Right atrium auricular region (tissue), 2 donors: ENCODE measurements at regions not wholly inside any gene's neighbourhood (a gene's known extent, or its start where the extent isn't known, plus 50 kb on each side); places are given as distances from the start of the nearest gene placed in this dataset.
A peak's percentile ranks its signal among the peaks of the same experiment; 100 is the strongest.

Experiments used
- DNase-seq: peaks from one replicate; pipeline ENCODE4 v3.0.0-alpha.2; 2019; ENCODE audit warnings: low spot score
- H3K27ac ChIP-seq, 2 donors: fragments of 200-600 bp; sonication (generic); 1 replicate in 1 of 2; 2 replicates in 1 of 2; pipeline ENCODE4 v1.5.1; 2016 to 2019
- H3K27me3 ChIP-seq, 2 donors: fragments of 200-600 bp; sonication (generic); one replicate each; pipeline versions ENCODE4 v1.5.1 to v1.6.0; 2017 to 2019
- H3K36me3 ChIP-seq: fragments of 200-600 bp; sonication (generic); one replicate; pipeline ENCODE4 v1.5.1; 2016
- H3K4me1 ChIP-seq, 2 donors: fragments of 200-600 bp; sonication (generic); one replicate each; pipeline versions ENCODE4 v1.5.1 to v1.6.0; 2017 to 2019
- H3K4me3 ChIP-seq, 2 donors: fragments of 200-600 bp; sonication (generic); 1 replicate in 1 of 2; 2 replicates in 1 of 2; pipeline ENCODE4 v1.5.1; 2017 to 2019; ENCODE audit warnings: mild to moderate bottlenecking in 1 of 2, moderate library complexity in 1 of 2
- H3K9me3 ChIP-seq, 2 donors: fragments of 200-600 bp; sonication (generic); one replicate each; pipeline ENCODE4 v1.5.1; 2019
- TF ChIP-seq, protein P1 (sequence below), 2 donors: fragments of 200-600 bp; sonication (generic); IDR thresholded peaks; one replicate each; pipeline ENCODE4 v1.5.1; 2019; ENCODE audit warnings: antibody characterized with exemption in 2 of 2

DNA sequence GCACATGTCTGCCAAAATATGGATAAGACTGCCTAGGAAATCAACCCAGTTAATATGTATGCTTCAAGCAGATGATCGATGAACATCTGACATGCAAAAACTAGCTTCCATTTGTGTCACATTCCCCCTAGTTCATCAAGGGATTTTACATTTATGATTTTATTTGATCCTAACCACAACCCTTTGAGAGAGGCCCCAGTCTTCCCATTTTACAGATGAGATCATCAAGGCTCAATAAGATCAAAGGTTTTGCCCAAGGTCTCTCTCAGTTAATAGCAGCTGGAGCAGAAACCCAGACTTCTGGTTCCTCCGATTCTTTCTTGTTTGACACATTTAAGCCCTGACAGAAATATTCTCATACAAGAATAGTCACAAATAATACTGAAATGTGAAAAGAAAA, 107.7 kb upstream of the PPP2R5A start:
- H3K4me3 ChIP-seq: no peak overlapping the region
- H3K4me1 ChIP-seq: peaks cover 0 to 5% of the 10 kb centered on the region in 2 donors
- TF ChIP-seq, protein P1, sequence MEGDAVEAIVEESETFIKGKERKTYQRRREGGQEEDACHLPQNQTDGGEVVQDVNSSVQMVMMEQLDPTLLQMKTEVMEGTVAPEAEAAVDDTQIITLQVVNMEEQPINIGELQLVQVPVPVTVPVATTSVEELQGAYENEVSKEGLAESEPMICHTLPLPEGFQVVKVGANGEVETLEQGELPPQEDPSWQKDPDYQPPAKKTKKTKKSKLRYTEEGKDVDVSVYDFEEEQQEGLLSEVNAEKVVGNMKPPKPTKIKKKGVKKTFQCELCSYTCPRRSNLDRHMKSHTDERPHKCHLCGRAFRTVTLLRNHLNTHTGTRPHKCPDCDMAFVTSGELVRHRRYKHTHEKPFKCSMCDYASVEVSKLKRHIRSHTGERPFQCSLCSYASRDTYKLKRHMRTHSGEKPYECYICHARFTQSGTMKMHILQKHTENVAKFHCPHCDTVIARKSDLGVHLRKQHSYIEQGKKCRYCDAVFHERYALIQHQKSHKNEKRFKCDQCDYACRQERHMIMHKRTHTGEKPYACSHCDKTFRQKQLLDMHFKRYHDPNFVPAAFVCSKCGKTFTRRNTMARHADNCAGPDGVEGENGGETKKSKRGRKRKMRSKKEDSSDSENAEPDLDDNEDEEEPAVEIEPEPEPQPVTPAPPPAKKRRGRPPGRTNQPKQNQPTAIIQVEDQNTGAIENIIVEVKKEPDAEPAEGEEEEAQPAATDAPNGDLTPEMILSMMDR (IDR thresholded peaks at IDR 0.05): no peak
- DNase-seq: no peak
- no peaks in the 10 kb centered on the region for H3K27me3 ChIP-seq
- no peak overlapping the region for H3K27ac ChIP-seq
- no peaks in the 10 kb centered on the region for H3K36me3 ChIP-seq
- no peaks in the 10 kb centered on the region for H3K9me3 ChIP-seq

DNA sequence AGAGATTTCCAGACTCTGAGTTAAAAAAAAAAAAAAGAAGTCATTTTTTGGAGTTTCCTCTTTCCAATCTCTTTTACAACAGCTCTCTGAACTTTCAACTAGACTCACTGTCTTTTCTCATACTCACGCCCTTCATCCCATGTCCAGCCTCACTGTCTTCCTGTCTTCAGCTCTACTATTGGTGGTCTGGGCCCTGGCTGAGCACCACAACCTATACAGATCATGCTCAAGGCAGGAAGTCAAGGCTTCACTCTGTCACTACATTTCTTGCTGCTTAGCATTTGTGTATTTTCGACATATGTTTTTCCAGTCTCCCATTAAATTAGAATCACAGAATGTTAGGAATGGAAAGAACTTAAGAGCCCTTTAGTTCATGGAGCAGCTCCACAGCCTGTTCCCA, 106.4 kb upstream of the PPP2R5A start:
- no peak overlapping the region for H3K4me3 ChIP-seq
- H3K4me1 ChIP-seq: peaks cover 0 to 5% of the 10 kb centered on the region in 2 donors
- H3K27me3 ChIP-seq: no peaks in the 10 kb centered on the region
- no peaks in the 10 kb centered on the region for H3K36me3 ChIP-seq
- DNase-seq: no peak
- H3K27ac ChIP-seq: peak overlapping the region in 1 of 2 donors; percentile 39
- no peaks in the 10 kb centered on the region for H3K9me3 ChIP-seq
- TF ChIP-seq, protein P1 (IDR thresholded peaks at IDR 0.05): no peak

DNA sequence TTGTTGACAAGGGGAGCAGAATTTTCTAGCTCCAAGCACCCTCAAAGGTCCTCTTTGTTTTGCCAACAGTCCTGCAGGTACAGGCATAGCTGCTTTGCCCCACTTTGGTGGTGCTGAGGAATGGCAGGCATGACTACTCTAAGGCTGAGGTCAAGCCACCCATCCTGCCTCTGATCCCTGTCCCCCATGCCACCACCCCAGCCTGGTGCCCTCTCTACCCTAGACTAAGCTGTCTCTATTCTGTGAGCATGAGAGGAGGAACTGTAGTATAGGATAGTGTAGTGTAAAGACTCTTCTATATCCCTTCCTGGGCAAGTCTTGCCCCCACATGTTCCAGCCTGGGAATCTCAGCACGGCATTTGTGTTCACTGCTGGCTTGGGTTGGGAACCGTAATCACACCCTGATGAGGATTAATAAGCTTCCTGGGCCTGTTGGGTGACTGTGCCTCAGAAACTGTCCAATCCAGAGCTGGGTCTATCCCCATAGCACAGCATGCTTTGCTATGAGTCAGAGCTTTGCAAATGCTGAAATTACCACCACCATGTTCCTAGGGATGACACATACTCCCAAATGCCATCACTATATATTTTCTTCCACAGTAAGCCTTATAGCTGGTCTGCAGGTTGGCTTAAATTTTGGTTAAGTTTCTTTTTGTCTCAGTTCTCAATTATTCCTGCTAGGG, 105.7 kb upstream of the PPP2R5A start:
- Histone ChIP-seq H3K4me3 (no peak overlapping the region), H3K9me3 (no peaks in the 10 kb centered on the region), H3K36me3 (no peaks in the 10 kb centered on the region), H3K27ac (peak overlapping the region in 1 of 2 donors; percentile 39), H3K27me3 (no peaks in the 10 kb centered on the region), H3K4me1 (peaks cover 0 to 5% of the 10 kb centered on the region in 2 donors)
- DNase-seq: no peak
- TF ChIP-seq, protein P1 (IDR thresholded peaks at IDR 0.05): no peak

DNA sequence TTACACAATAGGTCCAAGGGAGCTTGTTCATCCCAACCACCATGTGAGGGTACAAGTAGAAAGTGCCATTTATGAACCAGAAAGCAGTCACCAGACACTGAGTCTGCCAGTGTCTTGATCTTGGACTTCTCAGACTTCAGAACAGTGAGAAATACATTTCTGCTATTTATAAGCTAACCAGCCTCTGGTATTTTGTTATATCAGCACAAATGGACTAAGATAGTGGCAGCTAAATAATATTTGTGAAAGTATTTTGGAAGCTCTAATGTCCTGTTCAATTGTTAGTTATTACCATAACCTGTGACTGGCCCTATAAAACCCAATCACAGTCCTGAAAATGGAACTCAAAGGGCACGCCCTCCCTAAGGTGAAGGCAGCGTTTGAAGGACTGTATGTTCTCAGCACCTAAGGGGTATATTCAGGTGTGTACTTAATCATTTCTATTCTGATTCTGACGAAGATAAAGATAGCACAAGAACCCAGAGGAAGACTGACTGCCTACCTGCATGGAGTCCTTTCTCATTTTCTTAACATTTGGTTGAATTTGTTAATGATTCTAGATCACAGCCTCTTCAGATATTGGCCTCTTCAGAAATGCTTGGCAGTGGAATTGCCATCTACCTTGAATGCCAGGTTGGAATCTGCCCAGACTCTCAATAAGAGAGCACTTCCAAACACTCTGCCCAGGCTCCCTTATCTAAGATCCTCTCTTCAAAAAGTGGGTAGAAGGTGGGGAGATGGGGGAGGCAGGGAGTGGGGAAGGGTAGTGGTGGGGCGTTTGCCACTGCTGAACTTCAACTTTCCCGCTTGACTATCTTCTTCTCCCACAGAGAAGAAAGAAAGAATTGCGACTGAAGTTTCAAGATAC, 104.0 kb upstream of the PPP2R5A start:
- no peak overlapping the region for H3K27ac ChIP-seq
- TF ChIP-seq, protein P1 (IDR thresholded peaks at IDR 0.05): no peak
- no peak overlapping the region for H3K4me3 ChIP-seq
- H3K9me3 ChIP-seq: no peaks in the 10 kb centered on the region
- H3K27me3 ChIP-seq: no peaks in the 10 kb centered on the region
- no peaks in the 10 kb centered on the region for H3K36me3 ChIP-seq
- no peak for DNase-seq
- H3K4me1 ChIP-seq: peaks cover 0 to 5% of the 10 kb centered on the region in 2 donors

DNA sequence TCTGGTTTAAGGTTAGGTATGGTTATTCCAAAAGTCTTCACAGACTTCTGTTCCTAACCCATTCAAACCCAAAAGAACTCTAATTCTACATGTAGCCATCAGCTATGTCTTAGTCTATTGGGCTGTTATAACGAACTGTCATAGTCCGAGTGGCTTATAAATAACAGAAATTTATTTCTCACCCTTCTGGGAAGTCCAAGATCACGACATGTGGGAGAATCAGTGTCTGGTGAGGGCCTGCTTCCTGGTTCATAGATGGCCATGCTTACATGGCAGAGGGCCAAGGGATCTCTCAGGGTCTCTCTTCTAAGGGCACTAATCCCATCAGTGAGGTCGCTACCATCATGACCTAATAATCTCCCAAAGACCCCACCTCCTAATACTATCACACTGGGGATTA, 103.0 kb upstream of the PPP2R5A start:
- Histone ChIP-seq H3K27ac (no peak overlapping the region), H3K4me1 (peaks cover 0 to 5% of the 10 kb centered on the region in 2 donors), H3K27me3 (no peaks in the 10 kb centered on the region), H3K36me3 (no peaks in the 10 kb centered on the region), H3K9me3 (no peaks in the 10 kb centered on the region), H3K4me3 (no peak overlapping the region)
- TF ChIP-seq, protein P1 (IDR thresholded peaks at IDR 0.05): no peak
- no peak for DNase-seq
